HepG2 (cell line): ENCODE measurements at regions not wholly inside any gene's neighbourhood (a gene's known extent, or its start where the extent isn't known, plus 50 kb on each side); places are given as distances from the start of the nearest gene placed in this dataset.

Source experiments
- ATAC-seq: fragments of 200-7000 bp; cut with Tn5 transposase; 3 replicates; pipeline ENCODE4 v1.9.1; 2020; ENCODE audit warnings: mild to moderate bottlenecking, moderate library complexity
- BruUV-seq: library from RNA; stranded (reverse); fragments of 400-500 nt; replicated peaks from 2 replicates; lab custom pipeline; 2021; lab: Mats Ljungman, UMichigan
- CTCF ChIA-PET: fragments of 300-600 bp; formaldehyde crosslinking; extraction: SDS; loops from one replicate; lab custom pipeline; 2021; ENCODE audit warnings: low total read pairs, inconsistent platforms, low intra/inter-chr PET ratio; lab: Yijun Ruan, JAX
- POLR2A ChIA-PET: fragments of 350-600 bp; sonication (Branson Sonifier 250); formaldehyde crosslinking; loops from one replicate; lab custom pipeline; 2020; ENCODE audit warnings: antibody characterized with exemption, inconsistent platforms; lab: Yijun Ruan, JAX
- DNase-seq: peaks from one replicate; pipeline ENCODE4 v3.0.0-alpha.2; 2015; ENCODE audit warnings: low spot score
- FAIRE-seq: peaks from 3 replicates; lab custom pipeline; 2011; peaks lifted over from hg19 to GRCh38; lab: Jason Lieb, UNC
- H2AFZ ChIP-seq: one replicate; pipeline ENCODE4 v1.6.1; 2011; ENCODE audit warnings: low read length, inconsistent platforms
- H3K27ac ChIP-seq: fragments of 300-600 bp; 3 replicates; pipeline ENCODE4 v1.8.0; 2011; ENCODE audit warnings: mixed run types, mild to moderate bottlenecking, mixed read lengths, low read length, inconsistent platforms; ENCODE audit not compliant: insufficient read depth; ENCODE audit errors: extremely low read length
- H3K27me3 ChIP-seq, 2 experiments: fragments of 200-600 bp in 1 of 2; 2 replicates in 1 of 2; 3 replicates in 1 of 2; pipeline versions ENCODE4 v1.6.0 to v1.8.0; 2011; ENCODE audit warnings: low read length in 2 of 2, mild to moderate bottlenecking in 2 of 2, moderate library complexity in 2 of 2, inconsistent platforms in 1 of 2; ENCODE audit not compliant: insufficient read depth in 2 of 2, control insufficient read depth in 1 of 2
- H3K36me3 ChIP-seq, 2 experiments: fragments of 200-600 bp in 1 of 2; replicated peaks in 1 of 2; 2 replicates in 1 of 2; 3 replicates in 1 of 2; pipeline versions ENCODE4 v1.5.1 to v1.8.0; 2011; ENCODE audit warnings: low read length in 2 of 2, inconsistent platforms in 1 of 2; ENCODE audit not compliant: insufficient read depth in 2 of 2, control insufficient read depth in 1 of 2
- H3K4me1 ChIP-seq: 2 replicates; pipeline ENCODE4 v1.5.1; 2012; ENCODE audit warnings: low read length, inconsistent platforms; ENCODE audit not compliant: insufficient read depth
- H3K4me2 ChIP-seq: 2 replicates; pipeline ENCODE4 v1.6.0; 2011; ENCODE audit warnings: low read depth, low read length, inconsistent platforms
- H3K4me3 ChIP-seq, 3 experiments: fragments of 200-600 bp in 1 of 3; sonication (generic), shearing (Covaris generic) in 1 of 3; replicated peaks in 1 of 3; 2 replicates each; pipeline ENCODE4 v1.5.1; 2011 to 2016; ENCODE audit warnings: low read length in 3 of 3, inconsistent platforms in 2 of 3, low read depth in 2 of 3, mild to moderate bottlenecking in 2 of 3, control low read depth in 1 of 3, mixed read lengths in 1 of 3; ENCODE audit not compliant: insufficient read depth in 1 of 3
- H3K79me2 ChIP-seq: one replicate; pipeline ENCODE4 v1.6.1; 2011; ENCODE audit warnings: low read length, inconsistent platforms; ENCODE audit not compliant: insufficient read depth
- H3K9ac ChIP-seq: 2 replicates; pipeline ENCODE4 v1.6.0; 2011; ENCODE audit warnings: mild to moderate bottlenecking, low read depth, low read length, inconsistent platforms; ENCODE audit not compliant: insufficient read depth
- H3K9me3 ChIP-seq: 2 replicates; pipeline ENCODE4 v1.5.1; 2012; ENCODE audit warnings: mild to moderate bottlenecking, low read length
- H4K20me1 ChIP-seq: 2 replicates; pipeline ENCODE4 v1.6.0; 2011; ENCODE audit warnings: inconsistent platforms, mild to moderate bottlenecking, low read length, moderate library complexity; ENCODE audit not compliant: insufficient read depth
- ARNTL ChIP-seq: sonication (generic); formaldehyde crosslinking; IDR thresholded peaks from 2 replicates; pipeline ENCODE4 v1.4.0; 2020; ENCODE audit warnings: mild to moderate bottlenecking, missing genetic modification reagents
- CBFB ChIP-seq: sonication (generic); formaldehyde crosslinking; IDR thresholded peaks from 2 replicates; pipeline ENCODE4 v1.4.0; 2020; ENCODE audit warnings: missing genetic modification reagents
- ISL2 ChIP-seq: sonication (generic); formaldehyde crosslinking; IDR thresholded peaks from 2 replicates; pipeline ENCODE4 v1.5.0; 2020; ENCODE audit warnings: missing genetic modification reagents
- KLF12 ChIP-seq: sonication (generic); formaldehyde crosslinking; IDR thresholded peaks from 2 replicates; pipeline ENCODE4 v1.4.0; 2020; ENCODE audit warnings: missing genetic modification reagents, borderline replicate concordance
- NR2F1 ChIP-seq, 2 experiments: fragments of 450-650 bp in 1 of 2; formaldehyde crosslinking in 1 of 2; IDR thresholded peaks; 2 replicates each; pipeline versions ENCODE4 v1.5.0 to v1.6.1; 2016 to 2020; ENCODE audit warnings: mild to moderate bottlenecking in 1 of 2, missing compliant biosample characterization in 1 of 2, missing genetic modification reagents in 1 of 2, moderate library complexity in 1 of 2
- PHF20 ChIP-seq: sonication (generic); formaldehyde crosslinking; IDR thresholded peaks from 2 replicates; pipeline ENCODE4 v1.5.0; 2020; ENCODE audit warnings: mild to moderate bottlenecking, missing genetic modification reagents
- SIX1 ChIP-seq: sonication (generic); formaldehyde crosslinking; IDR thresholded peaks from 2 replicates; pipeline ENCODE4 v1.4.0; 2020; ENCODE audit warnings: missing genetic modification reagents, borderline replicate concordance
- SRSF4 ChIP-seq: fragments of 200-400 bp; formaldehyde crosslinking; IDR thresholded peaks from one replicate; pipeline ENCODE4 v1.6.1; 2018; ENCODE audit warnings: mild to moderate bottlenecking, low read depth, low read length, moderate library complexity; ENCODE audit not compliant: poor library complexity, severe bottlenecking
- ZNF569 ChIP-seq: sonication (generic); formaldehyde crosslinking; IDR thresholded peaks from 2 replicates; pipeline ENCODE4 v1.5.0; 2020; ENCODE audit warnings: mild to moderate bottlenecking, missing genetic modification reagents, moderate library complexity, borderline replicate concordance
- ZNF891 ChIP-seq: sonication (generic); formaldehyde crosslinking; IDR thresholded peaks from 2 replicates; pipeline ENCODE4 v1.5.0; 2020; ENCODE audit warnings: mild to moderate bottlenecking, missing genetic modification reagents
- ZSCAN9 ChIP-seq: IDR thresholded peaks from 2 replicates; pipeline ENCODE4 v1.6.1; 2016; ENCODE audit warnings: borderline replicate concordance
- WGBS: methylation state at CpG from one replicate; pipeline ENCODE4 v1.1.6; 2017; ENCODE audit warnings: low lambda C conversion rate; 5-methylcytosine and 5-hydroxymethylcytosine counted together
- in situ Hi-C: cut with HindIII; loops from 2 replicates; pipeline ENCODE4 v1.10.0; 2017; ENCODE audit warnings: low pct_unique_long_range_greater_than_20kb; ENCODE audit not compliant: extremely low pct_ligation_motif_present
- intact Hi-C: fragments of 100-400 bp; cut with micrococcal nuclease; formaldehyde crosslinking; loops from one replicate; pipeline ENCODE4 v1.10.0; 2022; ENCODE audit not compliant: unreplicated experiment
- TF ChIP-seq, protein P1 (sequence below): sonication (generic); formaldehyde crosslinking; IDR thresholded peaks from 2 replicates; pipeline ENCODE4 v1.5.0; 2020; ENCODE audit warnings: missing genetic modification reagents

DNA sequence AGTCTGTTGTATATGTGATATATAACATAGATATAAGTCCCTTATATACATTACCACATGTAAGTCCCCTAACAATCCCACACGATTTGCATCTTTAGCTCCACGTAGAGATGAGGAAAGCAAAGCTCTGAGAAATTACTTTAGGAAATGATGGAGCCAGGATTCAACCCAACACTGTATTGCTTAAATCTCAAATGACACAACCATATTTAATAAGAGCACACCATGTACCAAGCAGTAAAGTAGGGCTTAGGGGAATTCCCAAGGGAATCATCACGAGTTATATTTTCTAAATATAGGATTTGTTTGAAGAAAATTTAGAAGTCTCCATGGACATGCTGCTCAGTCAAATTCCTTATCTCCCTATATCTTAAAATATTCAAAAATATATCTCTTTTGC, 61.3 kb upstream of the POMP start:
- POLR2A ChIA-PET, result no interaction called here
- H3K4me2 ChIP-seq, result no peak overlapping the region
- H3K9me3 ChIP-seq, result no peaks in the 10 kb centered on the region
- intact Hi-C loops, result no loop called here
- CTCF ChIA-PET, result no interaction called here
- H3K79me2 ChIP-seq, result no peaks in the 10 kb centered on the region
- H3K9ac ChIP-seq, result no peak overlapping the region
- in situ Hi-C loops, result no loop called here
- 0% methylated on average over 3 of the region's 3 CpGs for WGBS
- DNase-seq (no peak), FAIRE-seq (no peak), ATAC-seq (no peak)
- no peak overlapping the region for H3K4me3 ChIP-seq
- H3K4me1 ChIP-seq, result no peaks in the 10 kb centered on the region
- no peak overlapping the region for H3K27ac ChIP-seq
- no peaks in the 10 kb centered on the region for H3K36me3 ChIP-seq
- H4K20me1 ChIP-seq, result no peaks in the 10 kb centered on the region
- no peaks in the 10 kb centered on the region; a peak in 1 of 5 replicates for H3K27me3 ChIP-seq
- no TSS peak for BruUV-seq
- TF ChIP-seq SRSF4, result no peak
- no peak for TF ChIP-seq PHF20
- no peak for TF ChIP-seq KLF12 (CRISPR knock-in tag)
- no peak for TF ChIP-seq NR2F1 (CRISPR knock-in tag; IDR thresholded peaks at IDR 0.05)
- TF ChIP-seq ZSCAN9 (CRISPR knock-in tag), result no peak
- TF ChIP-seq ARNTL (CRISPR knock-in tag), result no peak
- no peak for TF ChIP-seq CBFB (CRISPR knock-in tag)
- TF ChIP-seq ZNF891, result no peak
- TF ChIP-seq, protein P1, sequence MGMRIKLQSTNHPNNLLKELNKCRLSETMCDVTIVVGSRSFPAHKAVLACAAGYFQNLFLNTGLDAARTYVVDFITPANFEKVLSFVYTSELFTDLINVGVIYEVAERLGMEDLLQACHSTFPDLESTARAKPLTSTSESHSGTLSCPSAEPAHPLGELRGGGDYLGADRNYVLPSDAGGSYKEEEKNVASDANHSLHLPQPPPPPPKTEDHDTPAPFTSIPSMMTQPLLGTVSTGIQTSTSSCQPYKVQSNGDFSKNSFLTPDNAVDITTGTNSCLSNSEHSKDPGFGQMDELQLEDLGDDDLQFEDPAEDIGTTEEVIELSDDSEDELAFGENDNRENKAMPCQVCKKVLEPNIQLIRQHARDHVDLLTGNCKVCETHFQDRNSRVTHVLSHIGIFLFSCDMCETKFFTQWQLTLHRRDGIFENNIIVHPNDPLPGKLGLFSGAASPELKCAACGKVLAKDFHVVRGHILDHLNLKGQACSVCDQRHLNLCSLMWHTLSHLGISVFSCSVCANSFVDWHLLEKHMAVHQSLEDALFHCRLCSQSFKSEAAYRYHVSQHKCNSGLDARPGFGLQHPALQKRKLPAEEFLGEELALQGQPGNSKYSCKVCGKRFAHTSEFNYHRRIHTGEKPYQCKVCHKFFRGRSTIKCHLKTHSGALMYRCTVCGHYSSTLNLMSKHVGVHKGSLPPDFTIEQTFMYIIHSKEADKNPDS (CRISPR knock-in tag), result no peak
- TF ChIP-seq ISL2 (CRISPR knock-in tag), result no peak
- no peak for TF ChIP-seq ZNF569 (CRISPR knock-in tag)
- no peak for TF ChIP-seq SIX1
- H2AFZ ChIP-seq, result no peak overlapping the region
